Erythroblast (primary cell): ENCODE measurements at regions not wholly inside any gene's neighbourhood (a gene's known extent, or its start where the extent isn't known, plus 50 kb on each side); places are given as distances from the start of the nearest gene placed in this dataset.
A peak's percentile ranks its signal among the peaks of the same experiment; 100 is the strongest.

ENCODE experiments used
- DNase-seq, 2 experiments: peaks; one replicate each; lab custom pipeline; 2025; lab: John Stamatoyannopoulos, UW
- GATA1 ChIP-seq: IDR thresholded peaks from 2 replicates; pipeline ENCODE4 v1.6.1; 2011; ENCODE audit warnings: low read depth, mild to moderate bottlenecking, control low read depth, low read length, moderate library complexity
- POLR2A ChIP-seq: IDR thresholded peaks from 2 replicates; pipeline ENCODE4 v1.6.1; 2011; ENCODE audit warnings: mild to moderate bottlenecking, low read length

GRCh38 chr18:45298986-45299385 lies 316.3 kb upstream of the SLC14A2 start:
- TF ChIP-seq GATA1 = no peak
- no peak for TF ChIP-seq POLR2A
- no peak for DNase-seq

- no peak for DNase-seq
- TF ChIP-seq POLR2A (no peak), GATA1 (no peak)
Observed at GRCh38 chr18:45303026-45303425, 312.2 kb upstream of the SLC14A2 start.

GRCh38 chr18:45304558-45304957 lies 310.7 kb upstream of the SLC14A2 start:
- no peak for DNase-seq
- TF ChIP-seq POLR2A (no peak), GATA1 (no peak)

DNA sequence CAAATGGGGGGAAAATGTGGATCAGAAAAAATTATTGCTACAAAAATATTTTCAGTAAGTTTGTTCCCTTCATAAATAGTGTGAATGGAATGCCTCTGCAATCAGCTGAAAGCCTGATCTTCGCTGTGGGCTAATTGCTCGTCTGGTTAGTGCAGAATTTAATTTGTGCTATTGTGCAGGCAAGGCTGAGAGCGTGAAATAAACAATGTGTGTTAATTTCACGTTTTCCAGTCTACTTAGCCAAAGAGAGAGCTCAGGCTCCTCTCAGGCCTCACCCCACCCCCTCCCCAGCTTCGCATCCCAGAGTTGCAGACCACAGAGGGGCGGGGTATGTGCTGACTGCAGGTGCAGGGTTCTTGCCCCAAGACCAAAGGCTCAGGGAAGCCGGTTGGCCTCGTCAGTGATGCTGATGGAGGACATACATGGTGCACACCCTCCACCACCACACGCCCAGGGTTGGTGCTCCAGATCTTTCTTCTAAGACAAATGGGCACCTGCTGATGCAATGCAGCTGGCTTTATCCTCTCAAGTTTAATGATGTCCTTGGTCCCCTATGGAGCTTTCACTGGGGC lies 302.6 kb upstream of the SLC14A2 start:
- no peak for TF ChIP-seq POLR2A
- DNase-seq = no peak

DNA sequence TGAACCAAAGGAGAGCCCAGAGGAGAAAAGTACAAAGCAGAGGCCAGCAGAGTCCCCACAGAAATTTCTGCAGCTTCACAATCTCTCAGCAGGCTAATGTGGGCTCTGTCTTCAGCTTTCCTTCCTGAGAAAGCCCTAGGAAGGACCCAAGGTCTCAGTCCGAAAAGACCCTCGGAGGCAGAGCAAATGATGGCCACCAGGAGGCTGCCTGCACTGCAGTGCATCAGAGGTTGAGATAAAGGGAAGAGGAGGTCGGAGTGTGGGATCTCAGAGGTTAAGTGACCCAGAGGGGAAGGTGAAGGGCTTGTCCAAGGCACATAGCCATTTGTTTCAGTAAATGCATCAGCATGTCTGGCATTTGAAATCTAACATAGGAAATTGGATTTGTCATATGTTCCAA lies 299.1 kb upstream of the SLC14A2 start:
- TF ChIP-seq GATA1 (no peak), POLR2A (no peak)
- no peak for DNase-seq

DNA sequence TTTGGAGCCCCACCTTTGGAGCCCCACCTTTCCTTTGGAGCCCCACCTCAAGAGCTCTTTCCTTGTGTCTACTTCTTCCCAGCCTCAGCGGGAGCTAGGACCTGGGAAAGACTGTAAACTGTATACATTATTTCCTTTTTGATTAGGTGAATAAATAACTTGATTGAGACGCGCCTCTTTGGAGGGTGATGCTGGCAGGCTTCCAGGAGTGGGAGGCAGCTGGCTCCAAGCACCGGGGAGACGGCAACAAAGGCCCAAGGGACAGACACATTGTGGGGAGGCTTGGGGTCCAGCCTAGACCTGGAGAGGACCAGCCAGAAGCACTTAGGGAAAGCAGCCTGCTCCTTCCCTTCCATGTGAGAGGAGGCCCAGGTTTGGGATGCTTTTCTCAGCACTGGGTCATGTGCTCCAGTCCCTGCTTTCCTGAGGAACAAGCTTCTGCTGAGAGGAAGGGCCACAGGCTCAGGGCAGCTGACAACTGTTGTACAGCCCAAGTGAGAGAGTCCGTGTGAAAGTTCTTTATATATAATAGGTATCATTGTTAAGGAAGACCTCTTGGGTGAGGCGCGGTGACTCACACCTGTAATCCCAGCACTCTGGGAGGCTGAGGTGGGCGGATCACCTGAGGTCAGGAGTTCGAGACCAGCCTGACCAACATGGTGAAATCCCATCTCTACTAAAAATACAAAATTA lies 297.2 kb upstream of the SLC14A2 start:
- no peak for TF ChIP-seq GATA1
- TF ChIP-seq POLR2A = no peak
- DNase-seq = no peak

DNA sequence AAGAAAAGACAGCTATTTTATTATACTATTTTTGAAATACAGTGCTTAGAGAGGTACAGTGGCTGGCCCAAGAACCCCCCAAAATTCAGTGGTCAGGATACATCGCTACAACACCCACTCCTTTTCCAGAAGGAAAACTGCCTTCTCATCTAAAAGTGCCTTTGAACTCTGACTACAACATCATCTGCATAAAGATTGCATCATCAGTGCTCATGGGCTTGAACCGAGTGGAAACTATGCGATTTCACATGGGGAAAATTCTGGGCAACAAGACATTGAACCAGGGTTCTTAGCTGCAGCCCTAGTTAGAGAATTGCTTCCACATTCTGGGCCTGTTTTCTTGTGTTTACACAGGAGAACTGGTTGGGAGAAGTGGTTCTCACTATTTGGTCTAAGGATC lies 294.6 kb upstream of the SLC14A2 start:
- no peak for TF ChIP-seq POLR2A
- no peak for TF ChIP-seq GATA1
- peak in 1 of 2 experiments; percentile 9 for DNase-seq

GRCh38 chr18:45321520-45321919 lies 293.8 kb upstream of the SLC14A2 start:
- TF ChIP-seq POLR2A (no peak), GATA1 (no peak)
- DNase-seq = no peak

DNA sequence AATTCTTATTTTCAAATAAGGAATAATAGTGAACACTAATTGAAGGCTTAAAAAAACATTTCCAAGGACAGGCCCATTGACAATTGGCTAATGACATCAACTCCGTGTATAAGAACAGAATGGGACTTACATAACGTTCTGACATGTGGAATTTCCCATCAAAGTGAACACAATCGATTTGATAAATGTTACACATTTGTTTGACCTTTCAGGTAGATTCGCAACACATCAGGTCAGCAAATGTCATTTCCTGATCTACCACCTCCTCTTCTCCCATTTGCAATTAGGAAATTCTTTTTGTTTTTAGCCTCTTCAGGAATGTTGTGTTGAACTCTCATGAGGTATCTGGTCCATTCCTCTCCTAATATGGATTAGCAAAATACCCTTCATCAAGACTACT lies 292.9 kb upstream of the SLC14A2 start:
- DNase-seq = no peak
- no peak for TF ChIP-seq POLR2A
- TF ChIP-seq GATA1 = no peak

DNA sequence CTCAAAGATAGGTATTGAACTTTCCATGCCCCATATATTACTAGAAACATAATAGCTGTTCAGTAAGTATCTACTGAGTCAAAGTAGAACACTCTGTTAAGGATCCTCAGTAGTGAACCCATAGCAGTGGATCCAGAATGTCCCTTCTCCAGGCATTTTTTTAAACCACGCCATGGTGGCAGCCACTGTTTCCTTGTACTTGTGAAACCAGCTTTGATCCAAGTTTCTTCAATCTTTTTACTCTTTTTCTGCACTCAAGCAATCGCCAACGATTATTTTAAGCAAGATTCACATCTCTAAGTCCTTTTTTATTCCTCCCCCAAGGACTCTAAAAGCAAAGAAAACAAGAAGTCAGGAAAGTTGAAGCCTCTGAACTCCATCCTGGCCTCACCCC lies 291.2 kb upstream of the SLC14A2 start:
- TF ChIP-seq POLR2A = no peak
- no peak for TF ChIP-seq GATA1
- DNase-seq = no peak

GRCh38 chr18:45324495-45325113 lies 290.7 kb upstream of the SLC14A2 start:
- TF ChIP-seq POLR2A (no peak), GATA1 (no peak)
- no peak for DNase-seq

DNA sequence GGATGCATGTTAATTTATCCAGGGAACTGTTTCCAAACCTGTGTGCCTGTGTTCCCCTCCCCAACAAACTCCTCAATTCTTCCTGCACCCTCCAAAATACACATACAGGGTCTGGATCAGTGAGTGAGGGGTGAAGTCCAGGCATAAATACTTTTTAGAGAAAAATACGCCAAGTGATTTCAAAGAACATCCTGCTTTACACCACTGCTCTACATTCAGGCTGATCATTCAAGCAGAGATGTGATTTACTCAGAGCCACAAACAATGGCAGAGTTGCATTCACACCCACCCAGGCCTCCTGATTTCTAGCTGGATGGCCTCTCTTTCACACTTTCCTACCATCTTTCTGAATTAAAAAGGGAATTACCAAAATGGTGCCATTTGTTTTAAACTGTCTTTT lies 289.5 kb upstream of the SLC14A2 start:
- TF ChIP-seq POLR2A (no peak), GATA1 (no peak)
- DNase-seq = no peak

- TF ChIP-seq GATA1 (no peak), POLR2A (no peak)
Observed at GRCh38 chr18:45326505-45326904, 288.8 kb upstream of the SLC14A2 start.

DNA sequence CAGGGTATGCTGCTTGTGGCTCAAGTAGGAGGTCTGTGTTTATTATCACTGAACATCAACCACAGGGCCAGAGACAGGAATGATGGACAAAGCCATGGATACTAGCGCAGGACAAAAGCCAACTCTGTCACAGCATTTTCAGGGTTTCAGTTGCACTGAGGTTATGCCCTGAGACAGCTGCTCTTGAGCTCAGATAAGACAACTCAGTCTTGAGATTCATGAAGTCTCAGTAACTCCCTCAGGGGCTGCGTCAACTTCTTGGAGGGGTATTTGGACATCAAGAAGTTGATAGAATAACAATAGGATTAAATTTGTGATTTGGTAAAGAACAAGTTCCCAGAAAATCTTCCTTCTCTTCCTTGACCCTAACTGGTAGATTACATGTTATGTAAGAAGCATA lies 287.0 kb upstream of the SLC14A2 start:
- no peak for DNase-seq
- TF ChIP-seq POLR2A (no peak), GATA1 (no peak)

More at GRCh38 chr18:45326505-45326904, 288.8 kb upstream of the SLC14A2 start:
- DNase-seq = no peak
